Liver (tissue), 8 donors: ENCODE measurements at regions not wholly inside any gene's neighbourhood (a gene's known extent, or its start where the extent isn't known, plus 50 kb on each side); places are given as distances from the start of the nearest gene placed in this dataset.

Source experiments
- DNase-seq: peaks from one replicate; pipeline ENCODE4 v3.0.0-alpha.2; 2017; ENCODE audit warnings: low spot score
- H3K27ac ChIP-seq, 2 donors: one replicate each; pipeline ENCODE4 v1.7.0; 2013; ENCODE audit warnings: inconsistent platforms in 2 of 2, low read length in 2 of 2, control low read depth in 1 of 2, low read depth in 1 of 2, mild to moderate bottlenecking in 1 of 2
- H3K27me3 ChIP-seq, 4 donors: one replicate each; pipeline versions ENCODE4 v1.6.1 to v1.7.0; 2013; ENCODE audit warnings: low read length in 3 of 4, inconsistent platforms in 1 of 4, mild to moderate bottlenecking in 1 of 4, moderate library complexity in 1 of 4; ENCODE audit not compliant: control insufficient read depth in 4 of 4, insufficient read depth in 4 of 4
- H3K36me3 ChIP-seq, 4 donors: one replicate each; pipeline versions ENCODE4 v1.6.1 to v1.7.0; 2013; ENCODE audit warnings: low read length in 3 of 4, mild to moderate bottlenecking in 3 of 4, low read depth in 1 of 4, moderate library complexity in 1 of 4; ENCODE audit not compliant: control insufficient read depth in 4 of 4, insufficient read depth in 3 of 4
- H3K4me1 ChIP-seq, 4 donors: one replicate each; pipeline versions ENCODE4 v1.6.1 to v1.7.0; 2013; ENCODE audit warnings: low read length in 3 of 4, mild to moderate bottlenecking in 3 of 4, moderate library complexity in 1 of 4; ENCODE audit not compliant: control insufficient read depth in 4 of 4, insufficient read depth in 4 of 4
- H3K4me3 ChIP-seq, 3 donors: one replicate each; pipeline versions ENCODE4 v1.6.1 to v1.7.0; 2013; ENCODE audit warnings: low read length in 3 of 3, control low read depth in 1 of 3, low read depth in 1 of 3, mild to moderate bottlenecking in 1 of 3
- H3K9ac ChIP-seq, 2 donors: one replicate each; pipeline ENCODE4 v1.7.0; 2013; ENCODE audit warnings: low read length in 2 of 2, mild to moderate bottlenecking in 2 of 2, moderate library complexity in 2 of 2, control low read depth in 1 of 2, low read depth in 1 of 2
- H3K9me3 ChIP-seq, 4 donors: one replicate each; pipeline versions ENCODE4 v1.6.1 to v1.7.0; 2013; ENCODE audit warnings: low read length in 3 of 4; ENCODE audit not compliant: control insufficient read depth in 4 of 4
- EGR1 ChIP-seq, 2 donors: IDR thresholded peaks; 2 replicates each; pipeline ENCODE4 v1.6.1; 2016 to 2018; ENCODE audit warnings: antibody characterized with exemption in 2 of 2, low read depth in 2 of 2
- FOXA1 ChIP-seq: IDR thresholded peaks from 2 replicates; pipeline ENCODE4 v1.6.1; 2016; ENCODE audit warnings: antibody characterized with exemption
- FOXA2 ChIP-seq: IDR thresholded peaks from 2 replicates; pipeline ENCODE4 v1.6.1; 2016; ENCODE audit warnings: antibody characterized with exemption
- GABPA ChIP-seq, 2 donors: IDR thresholded peaks in 1 of 2; conservative IDR thresholded peaks in 1 of 2; 2 replicates each; pipeline ENCODE4 v1.6.1; 2016; ENCODE audit warnings: antibody characterized with exemption in 2 of 2, mild to moderate bottlenecking in 1 of 2, moderate library complexity in 1 of 2
- HNF4A ChIP-seq, 2 donors: conservative IDR thresholded peaks; 2 replicates each; pipeline ENCODE4 v1.6.1; 2016; ENCODE audit warnings: antibody characterized with exemption in 2 of 2, mild to moderate bottlenecking in 2 of 2
- HNF4G ChIP-seq: IDR thresholded peaks from 2 replicates; pipeline ENCODE4 v1.6.1; 2016; ENCODE audit warnings: antibody characterized with exemption
- JUND ChIP-seq, 2 donors: IDR thresholded peaks; 2 replicates each; pipeline ENCODE4 v1.6.1; 2016; ENCODE audit warnings: antibody characterized with exemption in 2 of 2
- NR2F2 ChIP-seq: IDR thresholded peaks from 2 replicates; pipeline ENCODE4 v1.6.1; 2016; ENCODE audit warnings: antibody characterized with exemption
- RAD21 ChIP-seq, 2 donors: IDR thresholded peaks; 2 replicates each; pipeline ENCODE4 v1.6.1; 2016; ENCODE audit warnings: antibody characterized with exemption in 2 of 2, mild to moderate bottlenecking in 2 of 2
- RXRA ChIP-seq, 2 donors: IDR thresholded peaks; 2 replicates each; pipeline ENCODE4 v1.6.1; 2017 to 2018; ENCODE audit warnings: antibody characterized with exemption in 2 of 2, mild to moderate bottlenecking in 1 of 2
- SP1 ChIP-seq: IDR thresholded peaks from 2 replicates; pipeline ENCODE4 v1.6.1; 2018; ENCODE audit warnings: antibody characterized with exemption, mild to moderate bottlenecking
- ZBTB33 ChIP-seq: IDR thresholded peaks from 2 replicates; pipeline ENCODE4 v1.6.1; 2016; ENCODE audit warnings: antibody characterized with exemption
- WGBS: extraction: QIAGEN DNeasy Blood & Tissue Kit; methylation state at CpG from one replicate; pipeline ENCODE4 v1.1.7; 2013; 5-methylcytosine and 5-hydroxymethylcytosine counted together
- TF ChIP-seq, protein P1 (sequence below): IDR thresholded peaks from 2 replicates; pipeline ENCODE4 v1.6.1; 2016; ENCODE audit warnings: antibody characterized with exemption
- TF ChIP-seq, protein P2 (sequence below): fragments of 150-350 bp; IDR thresholded peaks from 2 replicates; pipeline ENCODE4 v1.5.1; 2017; ENCODE audit warnings: improper control_type of control experiment, low read depth, low read length; ENCODE audit not compliant: missing input control
- TF ChIP-seq, protein P3 (sequence below): IDR thresholded peaks from 2 replicates; pipeline ENCODE4 v1.6.1; 2016; ENCODE audit warnings: antibody characterized with exemption
- TF ChIP-seq, protein P4 (sequence below): IDR thresholded peaks from 2 replicates; pipeline ENCODE4 v1.6.1; 2016; ENCODE audit warnings: antibody characterized with exemption, mild to moderate bottlenecking
- donor health status: healthy.
- donor health status: healthy.
- donor health status: healthy.
- donor health status: healthy.
- donor health status: healthy.

DNA sequence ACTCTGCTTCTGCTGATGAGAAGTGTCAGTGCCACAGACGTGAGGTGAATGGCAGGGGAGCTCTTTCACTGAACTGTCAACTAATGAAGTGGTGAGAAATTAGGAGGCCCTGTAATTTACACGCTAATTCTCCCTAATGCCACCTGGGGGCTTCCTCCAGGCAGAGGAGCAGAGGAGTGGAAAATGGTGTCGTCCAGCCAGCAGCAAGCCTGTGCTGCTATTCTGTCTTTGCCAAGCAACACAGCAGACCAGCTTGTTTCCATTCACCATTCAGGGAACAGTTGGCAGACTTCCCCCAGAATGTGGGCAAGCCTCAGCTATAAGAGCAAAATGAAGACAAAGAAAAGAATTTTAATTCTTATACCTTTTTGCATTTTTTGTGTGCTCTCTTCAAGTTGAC lies 245.2 kb upstream of the TET2 start (continued):
- TF ChIP-seq, protein P1, sequence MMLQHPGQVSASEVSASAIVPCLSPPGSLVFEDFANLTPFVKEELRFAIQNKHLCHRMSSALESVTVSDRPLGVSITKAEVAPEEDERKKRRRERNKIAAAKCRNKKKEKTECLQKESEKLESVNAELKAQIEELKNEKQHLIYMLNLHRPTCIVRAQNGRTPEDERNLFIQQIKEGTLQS, result no peak

GRCh38 chr4:104901961-104902605 lies 244.6 kb upstream of the TET2 start:
- H3K27ac ChIP-seq, result no peak overlapping the region
- no peaks in the 10 kb centered on the region for H3K27me3 ChIP-seq
- WGBS, result 73% methylated on average over 4 of the region's 4 CpGs
- no peaks in the 10 kb centered on the region for H3K36me3 ChIP-seq
- H3K4me3 ChIP-seq, result no peak overlapping the region
- no peak for DNase-seq
- no peaks in the 10 kb centered on the region for H3K9me3 ChIP-seq
- H3K4me1 ChIP-seq, result peaks cover 0 to 23% (median 19%) of the 10 kb centered on the region in 4 donors
- H3K9ac ChIP-seq, result no peak overlapping the region
- TF ChIP-seq, protein P2, sequence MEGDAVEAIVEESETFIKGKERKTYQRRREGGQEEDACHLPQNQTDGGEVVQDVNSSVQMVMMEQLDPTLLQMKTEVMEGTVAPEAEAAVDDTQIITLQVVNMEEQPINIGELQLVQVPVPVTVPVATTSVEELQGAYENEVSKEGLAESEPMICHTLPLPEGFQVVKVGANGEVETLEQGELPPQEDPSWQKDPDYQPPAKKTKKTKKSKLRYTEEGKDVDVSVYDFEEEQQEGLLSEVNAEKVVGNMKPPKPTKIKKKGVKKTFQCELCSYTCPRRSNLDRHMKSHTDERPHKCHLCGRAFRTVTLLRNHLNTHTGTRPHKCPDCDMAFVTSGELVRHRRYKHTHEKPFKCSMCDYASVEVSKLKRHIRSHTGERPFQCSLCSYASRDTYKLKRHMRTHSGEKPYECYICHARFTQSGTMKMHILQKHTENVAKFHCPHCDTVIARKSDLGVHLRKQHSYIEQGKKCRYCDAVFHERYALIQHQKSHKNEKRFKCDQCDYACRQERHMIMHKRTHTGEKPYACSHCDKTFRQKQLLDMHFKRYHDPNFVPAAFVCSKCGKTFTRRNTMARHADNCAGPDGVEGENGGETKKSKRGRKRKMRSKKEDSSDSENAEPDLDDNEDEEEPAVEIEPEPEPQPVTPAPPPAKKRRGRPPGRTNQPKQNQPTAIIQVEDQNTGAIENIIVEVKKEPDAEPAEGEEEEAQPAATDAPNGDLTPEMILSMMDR, result no peak
- TF ChIP-seq JUND (IDR thresholded peaks at IDR 0.05) (no peak), RXRA (IDR thresholded peaks at IDR 0.05) (no peak), HNF4G (no peak), GABPA (IDR thresholded peaks at IDR 0.05 in 1 of 2, conservative IDR thresholded peaks at IDR 0.05 in 1 of 2) (no peak), FOXA2 (no peak), HNF4A (conservative IDR thresholded peaks at IDR 0.05) (no peak), SP1 (no peak), RAD21 (IDR thresholded peaks at IDR 0.05) (no peak), ZBTB33 (no peak), FOXA1 (no peak), EGR1 (IDR thresholded peaks at IDR 0.05; ENCODE audit: low read depth in 2 of 2) (no peak), NR2F2 (no peak)
- TF ChIP-seq, protein P3, sequence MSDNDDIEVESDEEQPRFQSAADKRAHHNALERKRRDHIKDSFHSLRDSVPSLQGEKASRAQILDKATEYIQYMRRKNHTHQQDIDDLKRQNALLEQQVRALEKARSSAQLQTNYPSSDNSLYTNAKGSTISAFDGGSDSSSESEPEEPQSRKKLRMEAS, result no peak

GRCh38 chr4:104905065-104905464 lies 241.6 kb upstream of the TET2 start:
- Histone ChIP-seq H3K36me3 (no peaks in the 10 kb centered on the region), H3K27ac (no peak overlapping the region), H3K27me3 (no peaks in the 10 kb centered on the region), H3K4me1 (peaks cover 2 to 34% (median 20%) of the 10 kb centered on the region in 4 donors), H3K9ac (no peak overlapping the region), H3K9me3 (no peaks in the 10 kb centered on the region), H3K4me3 (no peak overlapping the region)
- TF ChIP-seq, protein P4, sequence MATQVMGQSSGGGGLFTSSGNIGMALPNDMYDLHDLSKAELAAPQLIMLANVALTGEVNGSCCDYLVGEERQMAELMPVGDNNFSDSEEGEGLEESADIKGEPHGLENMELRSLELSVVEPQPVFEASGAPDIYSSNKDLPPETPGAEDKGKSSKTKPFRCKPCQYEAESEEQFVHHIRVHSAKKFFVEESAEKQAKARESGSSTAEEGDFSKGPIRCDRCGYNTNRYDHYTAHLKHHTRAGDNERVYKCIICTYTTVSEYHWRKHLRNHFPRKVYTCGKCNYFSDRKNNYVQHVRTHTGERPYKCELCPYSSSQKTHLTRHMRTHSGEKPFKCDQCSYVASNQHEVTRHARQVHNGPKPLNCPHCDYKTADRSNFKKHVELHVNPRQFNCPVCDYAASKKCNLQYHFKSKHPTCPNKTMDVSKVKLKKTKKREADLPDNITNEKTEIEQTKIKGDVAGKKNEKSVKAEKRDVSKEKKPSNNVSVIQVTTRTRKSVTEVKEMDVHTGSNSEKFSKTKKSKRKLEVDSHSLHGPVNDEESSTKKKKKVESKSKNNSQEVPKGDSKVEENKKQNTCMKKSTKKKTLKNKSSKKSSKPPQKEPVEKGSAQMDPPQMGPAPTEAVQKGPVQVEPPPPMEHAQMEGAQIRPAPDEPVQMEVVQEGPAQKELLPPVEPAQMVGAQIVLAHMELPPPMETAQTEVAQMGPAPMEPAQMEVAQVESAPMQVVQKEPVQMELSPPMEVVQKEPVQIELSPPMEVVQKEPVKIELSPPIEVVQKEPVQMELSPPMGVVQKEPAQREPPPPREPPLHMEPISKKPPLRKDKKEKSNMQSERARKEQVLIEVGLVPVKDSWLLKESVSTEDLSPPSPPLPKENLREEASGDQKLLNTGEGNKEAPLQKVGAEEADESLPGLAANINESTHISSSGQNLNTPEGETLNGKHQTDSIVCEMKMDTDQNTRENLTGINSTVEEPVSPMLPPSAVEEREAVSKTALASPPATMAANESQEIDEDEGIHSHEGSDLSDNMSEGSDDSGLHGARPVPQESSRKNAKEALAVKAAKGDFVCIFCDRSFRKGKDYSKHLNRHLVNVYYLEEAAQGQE, result no peak
- peak in 1 of 2 donors; percentile 1 for TF ChIP-seq HNF4A (conservative IDR thresholded peaks at IDR 0.05)
- 77% methylated on average over 2 of the region's 2 CpGs for WGBS
- no peak for DNase-seq
